ENCODE measurements at regions not wholly inside any gene's neighbourhood (a gene's known extent, or its start where the extent isn't known, plus 50 kb on each side); places are given as distances from the start of the nearest gene placed in this dataset.

GRCh38 chr16:76777721-76778465, 413.1 kb upstream of the MON1B start:
- intact Hi-C loops (cut with micrococcal nuclease), result no loop called here
- peaks cover 17% of the 10 kb centered on the region for H3K4me1 ChIP-seq (ENCODE audit: insufficient read depth, low read length)
- no peaks in the 10 kb centered on the region for H3K79me2 ChIP-seq (ENCODE audit: low read length)
- no peaks in the 10 kb centered on the region for H3K9me2 ChIP-seq (replicated peaks; ENCODE audit: low read length)
- no peak overlapping the region for H3K9ac ChIP-seq (ENCODE audit: low read length)
- no peak for ATAC-seq
- no peaks in the 10 kb centered on the region for H3F3A ChIP-seq (ENCODE audit: low read length, unreplicated experiment)
- DNase-seq, result no peak
- no peaks in the 10 kb centered on the region for H3K27me3 ChIP-seq (ENCODE audit: low read length)
- POLR2A ChIA-PET (ENCODE audit: unreplicated experiment), result no interaction called here
- no peaks in the 10 kb centered on the region for H4K20me1 ChIP-seq (ENCODE audit: low read length)
- no peaks in the 10 kb centered on the region for H3K9me3 ChIP-seq (ENCODE audit: low read length)
- CTCF ChIA-PET, result no interaction called here
- no peak overlapping the region for H3K4me3 ChIP-seq (ENCODE audit: low read length)
- no peak overlapping the region for H2AFZ ChIP-seq (ENCODE audit: low read length)
- TF ChIP-seq CTCF (conservative IDR thresholded peaks at IDR 0.05; ENCODE audit: low read depth, low read length) (no peak), EZH2phosphoT487 (IDR thresholded peaks at IDR 0.05; ENCODE audit: borderline replicate concordance, low read length) (no peak), EZH2 (IDR thresholded peaks at IDR 0.05; ENCODE audit: low read length, unreplicated experiment) (no peak)
- H3K4me2 ChIP-seq (ENCODE audit: low read length), result no peak overlapping the region
- no TSS peak for BruUV-seq (replicated peaks)
- no peaks in the 10 kb centered on the region for H3K36me3 ChIP-seq (ENCODE audit: low read depth, low read length)
- H3K27ac ChIP-seq (ENCODE audit: low read length), result no peak overlapping the region

GRCh38 chr16:76780556-76780955, 410.4 kb upstream of the MON1B start:
- ATAC-seq (peak; percentile 89), DNase-seq (peak; percentile 85)
- BruUV-seq (replicated peaks), result no TSS peak
- H3K9me2 ChIP-seq (replicated peaks; ENCODE audit: low read length), result no peaks in the 10 kb centered on the region
- peak overlapping the region; percentile 38; the same call in 1 of the 2 replicates for H3K27ac ChIP-seq (ENCODE audit: low read length)
- no peaks in the 10 kb centered on the region for H3K27me3 ChIP-seq (ENCODE audit: low read length)
- peaks cover 34% of the 10 kb centered on the region for H3K4me1 ChIP-seq (ENCODE audit: insufficient read depth, low read length)
- H3F3A ChIP-seq (ENCODE audit: low read length, unreplicated experiment), result no peaks in the 10 kb centered on the region
- ChIA-PET POLR2A (ENCODE audit: unreplicated experiment) (no interaction called here), CTCF (no interaction called here)
- H3K79me2 ChIP-seq (ENCODE audit: low read length), result no peaks in the 10 kb centered on the region
- no peaks in the 10 kb centered on the region for H3K36me3 ChIP-seq (ENCODE audit: low read depth, low read length)
- H3K4me3 ChIP-seq (ENCODE audit: low read length), result no peak overlapping the region
- H3K9me3 ChIP-seq (ENCODE audit: low read length), result no peaks in the 10 kb centered on the region
- no peak overlapping the region for H2AFZ ChIP-seq (ENCODE audit: low read length)
- intact Hi-C loops (cut with micrococcal nuclease), result loop anchor here (1.0 to 2.0 kb wide), 3 partner anchors 16 to 51 kb away; no protein-coding TSS in a partner anchor
- H3K9ac ChIP-seq (ENCODE audit: low read length), result no peak overlapping the region; the same call in 1 of the 2 replicates
- H4K20me1 ChIP-seq (ENCODE audit: low read length), result no peaks in the 10 kb centered on the region
- TF ChIP-seq CTCF (conservative IDR thresholded peaks at IDR 0.05; ENCODE audit: low read depth, low read length), result no peak
- H3K4me2 ChIP-seq (ENCODE audit: low read length), result peak overlapping the region; percentile 53; the same call in 1 of the 2 replicates

- no peak overlapping the region for H3K4me2 ChIP-seq (ENCODE audit: low read length)
- no peak overlapping the region for H3K4me3 ChIP-seq (ENCODE audit: low read length)
- H3K36me3 ChIP-seq (ENCODE audit: low read depth, low read length), result no peaks in the 10 kb centered on the region
- CTCF ChIA-PET, result no interaction called here
- no TSS peak for BruUV-seq (replicated peaks)
- H3K9me3 ChIP-seq (ENCODE audit: low read length), result no peaks in the 10 kb centered on the region
- H2AFZ ChIP-seq (ENCODE audit: low read length), result no peak overlapping the region
- TF ChIP-seq EZH2 (IDR thresholded peaks at IDR 0.05; ENCODE audit: low read length, unreplicated experiment) (no peak), CTCF (conservative IDR thresholded peaks at IDR 0.05; ENCODE audit: low read depth, low read length) (no peak), EZH2phosphoT487 (IDR thresholded peaks at IDR 0.05; ENCODE audit: borderline replicate concordance, low read length) (no peak)
- intact Hi-C loops (cut with micrococcal nuclease), result no loop called here
- no peak overlapping the region for H3K9ac ChIP-seq (ENCODE audit: low read length)
- no peaks in the 10 kb centered on the region for H3F3A ChIP-seq (ENCODE audit: low read length, unreplicated experiment)
- peaks cover 39% of the 10 kb centered on the region for H3K4me1 ChIP-seq (ENCODE audit: insufficient read depth, low read length)
- H3K79me2 ChIP-seq (ENCODE audit: low read length), result no peaks in the 10 kb centered on the region
- no peak for ATAC-seq
- peak overlapping the region; percentile 50 for H3K27ac ChIP-seq (ENCODE audit: low read length)
- POLR2A ChIA-PET (ENCODE audit: unreplicated experiment), result no interaction called here
- H3K27me3 ChIP-seq (ENCODE audit: low read length), result no peaks in the 10 kb centered on the region
- no peaks in the 10 kb centered on the region for H3K9me2 ChIP-seq (replicated peaks; ENCODE audit: low read length)
- H4K20me1 ChIP-seq (ENCODE audit: low read length), result no peaks in the 10 kb centered on the region
- no peak for DNase-seq
These were observed 406.5 kb upstream of the MON1B start for GRCh38 chr16:76784530-76784929.
